HG03045 (cell line): ENCODE measurements at regions not wholly inside any gene's neighbourhood (a gene's known extent, or its start where the extent isn't known, plus 50 kb on each side); places are given as distances from the start of the nearest gene placed in this dataset.
"Not testable (repeated sequence)": the region's sequence is repeated elsewhere in the genome, so short reads cannot be mapped to it uniquely, and the experiment has no call there.

Experiments
- ATAC-seq: cut with Tn5 transposase; IDR thresholded peaks from one replicate; pipeline ENCODE4 v1.9.1; 2021; ENCODE audit warnings: mild to moderate bottlenecking, moderate library complexity; ENCODE audit not compliant: unreplicated experiment

GRCh38 chr13:88802886-88803285, 1131.7 kb downstream of the SLITRK5 start:
- no peak for ATAC-seq

GRCh38 chr13:88806438-88806837, 1135.3 kb downstream of the SLITRK5 start:
- no peak for ATAC-seq

- ATAC-seq: no peak
Measured at GRCh38 chr13:88817560-88817959, 1146.4 kb downstream of the SLITRK5 start.

DNA sequence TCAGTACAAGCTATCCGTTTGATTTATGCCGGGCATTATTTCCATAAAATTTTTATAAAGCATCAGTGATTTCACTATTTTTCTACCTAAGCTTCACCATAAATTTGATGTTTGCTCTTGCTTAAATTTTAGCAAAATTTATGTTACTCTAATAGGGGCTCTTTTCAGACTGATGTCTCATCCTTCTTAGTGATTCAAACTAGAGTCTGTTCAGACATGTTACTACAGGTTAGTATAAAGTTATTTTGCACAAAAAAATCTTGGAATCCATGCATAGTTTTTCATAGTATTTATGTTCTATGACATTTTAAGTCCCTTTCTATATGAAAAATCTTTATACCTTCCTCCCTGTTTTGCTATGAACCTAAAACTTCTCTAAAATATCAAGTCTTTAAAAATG, 1151.9 kb downstream of the SLITRK5 start:
- no peak for ATAC-seq

GRCh38 chr13:88824218-88824617, 1153.0 kb downstream of the SLITRK5 start:
- ATAC-seq: no peak

DNA sequence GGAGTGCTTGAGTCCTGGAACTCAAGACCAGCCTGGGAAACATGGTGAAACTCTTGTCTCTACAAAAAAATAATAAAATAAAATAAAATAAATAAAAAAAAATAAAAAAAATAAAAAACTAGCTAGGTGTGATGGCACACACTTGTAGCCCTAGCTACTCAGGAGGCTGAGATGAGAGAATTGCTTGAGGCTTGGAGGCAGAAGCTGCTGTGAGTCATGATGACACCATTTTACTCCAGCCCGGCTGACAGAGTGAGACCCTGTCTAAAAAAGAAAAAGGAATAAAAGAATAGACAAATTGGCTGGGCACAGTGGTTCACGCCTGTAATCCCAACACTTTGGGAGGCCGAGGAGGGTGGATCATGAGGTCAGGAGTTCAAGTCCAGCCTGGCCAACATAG, 1168.9 kb downstream of the SLITRK5 start:
- ATAC-seq: no peak

DNA sequence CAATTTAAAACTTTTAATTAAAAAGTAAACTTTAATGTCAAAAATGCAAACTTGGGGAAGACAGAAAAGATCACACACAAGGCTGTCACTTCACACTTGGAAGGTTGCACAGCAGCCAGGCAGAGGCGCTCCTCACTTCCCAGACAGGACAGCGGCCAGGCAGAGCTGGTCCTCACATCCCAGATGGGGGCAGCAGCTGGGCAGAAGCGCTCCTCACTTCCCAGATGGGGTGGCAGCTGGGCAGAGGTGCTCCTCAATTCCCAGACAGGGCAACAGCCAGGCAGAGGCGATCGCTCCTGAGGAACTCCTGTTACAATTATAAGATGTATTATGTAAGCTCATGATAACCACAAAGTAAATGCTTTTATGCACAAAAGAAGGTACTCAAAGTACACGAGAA, 1181.1 kb downstream of the SLITRK5 start:
- ATAC-seq: not testable (repeated sequence)

DNA sequence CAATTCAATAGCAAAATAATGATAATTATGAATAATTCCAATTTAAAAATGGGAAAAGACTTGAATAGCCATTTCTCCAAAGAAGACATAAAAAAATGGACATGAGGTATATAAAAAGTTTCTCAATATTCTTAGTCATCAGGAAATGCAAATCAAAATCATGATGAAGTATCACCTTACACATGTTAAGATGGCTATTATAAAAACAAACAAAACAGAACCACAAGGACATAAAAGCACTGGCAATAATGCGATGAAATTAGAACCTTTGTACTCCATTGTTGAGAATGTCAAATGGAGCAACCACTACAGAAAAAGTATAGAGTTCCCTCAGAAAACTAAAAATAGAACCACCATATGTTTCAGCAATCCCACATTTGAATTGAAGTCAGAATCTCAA, 1186.1 kb downstream of the SLITRK5 start:
- no peak for ATAC-seq

DNA sequence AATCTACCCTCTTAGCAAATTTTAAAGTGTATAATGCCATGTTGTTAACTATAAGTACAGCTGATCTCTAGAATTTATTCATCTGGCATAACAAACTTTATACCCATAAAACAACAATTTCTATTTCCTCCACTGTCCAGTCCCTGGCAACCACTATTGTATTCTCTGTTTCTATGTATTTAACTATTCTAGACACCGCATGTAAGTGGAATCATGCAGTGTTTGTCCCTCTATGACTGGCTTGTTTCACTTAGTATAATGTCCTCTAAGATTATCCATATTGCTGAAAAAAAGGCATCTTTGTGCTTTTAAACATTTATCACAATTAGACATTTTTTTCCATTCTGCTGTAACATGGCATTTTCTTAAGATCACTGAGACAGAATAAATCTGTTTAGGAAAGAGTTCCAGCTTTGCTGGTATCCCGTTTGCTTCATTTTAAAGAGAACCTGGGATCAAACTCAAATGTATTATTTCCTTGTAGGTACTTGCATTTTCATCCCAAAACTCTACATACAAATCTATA, 1191.0 kb downstream of the SLITRK5 start:
- no peak for ATAC-seq

- no peak for ATAC-seq
Measured at GRCh38 chr13:88863116-88863515, 1191.9 kb downstream of the SLITRK5 start.

DNA sequence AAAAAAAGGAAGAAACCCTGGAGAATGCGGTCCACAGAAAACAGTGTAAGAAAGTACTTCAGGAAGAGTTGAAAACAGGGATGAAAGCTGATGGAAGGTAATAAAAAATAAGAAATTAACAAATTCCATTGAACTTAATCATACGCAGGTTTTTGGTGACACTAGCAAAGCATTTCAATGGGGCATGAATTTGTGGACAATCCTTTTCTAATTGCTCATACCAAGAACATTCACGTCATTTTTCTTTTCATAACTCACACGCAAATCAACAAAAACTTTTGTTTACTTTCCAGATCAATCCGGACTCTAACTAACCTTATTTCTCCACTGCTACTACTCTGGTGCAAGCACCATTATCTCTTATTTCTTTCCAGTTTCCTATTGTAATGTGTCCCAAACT, 1195.0 kb downstream of the SLITRK5 start:
- no peak for ATAC-seq

GRCh38 chr13:88883741-88884140, 1212.6 kb downstream of the SLITRK5 start:
- ATAC-seq: no peak

- no peak for ATAC-seq
Measured at GRCh38 chr13:88887045-88887662, 1216.0 kb downstream of the SLITRK5 start.

- no peak for ATAC-seq
Measured at GRCh38 chr13:88895261-88895941, 1224.2 kb downstream of the SLITRK5 start.

GRCh38 chr13:88896466-88896865, 1225.3 kb downstream of the SLITRK5 start:
- no peak for ATAC-seq

DNA sequence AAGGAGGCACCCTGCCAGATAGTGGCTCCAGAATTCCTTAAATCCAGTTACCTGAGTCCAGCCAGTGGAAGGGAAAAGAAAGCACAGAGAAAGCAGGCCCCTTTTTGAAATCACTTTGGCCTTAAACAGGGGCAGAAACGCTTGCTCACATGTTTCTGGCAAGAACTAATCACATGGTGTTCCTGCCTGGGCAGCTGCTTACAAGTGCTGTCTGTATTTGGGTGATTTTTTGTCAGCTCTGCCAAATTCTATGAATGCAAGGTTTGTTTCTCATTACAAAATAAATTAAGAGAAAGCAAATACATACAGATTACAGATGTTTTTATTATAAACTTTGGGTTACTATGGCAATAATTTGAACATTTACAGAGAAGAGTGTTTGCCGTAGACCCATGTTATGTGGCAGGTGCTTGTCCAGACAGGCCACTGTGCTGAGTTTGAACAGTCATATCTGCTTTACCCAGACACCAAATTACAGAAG, 1237.8 kb downstream of the SLITRK5 start:
- no peak for ATAC-seq

- ATAC-seq: no peak
Measured at GRCh38 chr13:88919970-88920628, 1248.9 kb downstream of the SLITRK5 start.

- ATAC-seq: no peak
Measured at GRCh38 chr13:88925954-88926353, 1254.8 kb downstream of the SLITRK5 start.

GRCh38 chr13:88926890-88927502, 1255.8 kb downstream of the SLITRK5 start:
- no peak for ATAC-seq

- ATAC-seq: no peak
Measured at GRCh38 chr13:88932950-88933349, 1261.8 kb downstream of the SLITRK5 start.

- no peak for ATAC-seq
Measured at GRCh38 chr13:88937384-88937783, 1266.2 kb downstream of the SLITRK5 start.
